Rectal smooth muscle tissue (tissue), 1 donor: ENCODE measurements at regions not wholly inside any gene's neighbourhood (a gene's known extent, or its start where the extent isn't known, plus 50 kb on each side); places are given as distances from the start of the nearest gene placed in this dataset.
A peak's percentile ranks its signal among the peaks of the same experiment; 100 is the strongest.

Source experiments
- H3K27ac ChIP-seq: one replicate; pipeline ENCODE4 v1.7.0; 2013; ENCODE audit warnings: low read depth, low read length, inconsistent platforms
- H3K27me3 ChIP-seq: one replicate; pipeline ENCODE4 v1.7.0; 2013; ENCODE audit warnings: low read length; ENCODE audit not compliant: control insufficient read depth, insufficient read depth
- H3K36me3 ChIP-seq: one replicate; pipeline ENCODE4 v1.7.0; 2013; ENCODE audit warnings: low read length; ENCODE audit not compliant: control insufficient read depth, insufficient read depth
- H3K4me1 ChIP-seq: one replicate; pipeline ENCODE4 v1.7.0; 2013; ENCODE audit warnings: low read length; ENCODE audit not compliant: control insufficient read depth, insufficient read depth
- H3K4me3 ChIP-seq: one replicate; pipeline ENCODE4 v1.7.0; 2013; ENCODE audit warnings: low read length
- H3K9ac ChIP-seq: one replicate; pipeline ENCODE4 v1.7.0; 2013; ENCODE audit warnings: low read length

GRCh38 chr2:67658820-67659219, 261.7 kb downstream of the ETAA1 start:
- no peak overlapping the region for H3K9ac ChIP-seq
- no peaks in the 10 kb centered on the region for H3K27me3 ChIP-seq
- no peak overlapping the region for H3K27ac ChIP-seq
- no peak overlapping the region for H3K4me3 ChIP-seq
- H3K4me1 ChIP-seq = peaks cover 2% of the 10 kb centered on the region
- H3K36me3 ChIP-seq = no peaks in the 10 kb centered on the region

GRCh38 chr2:67660015-67660602, 263.0 kb downstream of the ETAA1 start:
- no peak overlapping the region for H3K9ac ChIP-seq
- peaks cover 2% of the 10 kb centered on the region for H3K4me1 ChIP-seq
- H3K27ac ChIP-seq = no peak overlapping the region
- no peak overlapping the region for H3K4me3 ChIP-seq
- no peaks in the 10 kb centered on the region for H3K36me3 ChIP-seq
- no peaks in the 10 kb centered on the region for H3K27me3 ChIP-seq

GRCh38 chr2:67660871-67661270, 263.7 kb downstream of the ETAA1 start:
- no peaks in the 10 kb centered on the region for H3K36me3 ChIP-seq
- H3K27ac ChIP-seq = no peak overlapping the region
- H3K9ac ChIP-seq = no peak overlapping the region
- no peak overlapping the region for H3K4me3 ChIP-seq
- H3K27me3 ChIP-seq = no peaks in the 10 kb centered on the region
- H3K4me1 ChIP-seq = peaks cover 2% of the 10 kb centered on the region

- no peaks in the 10 kb centered on the region for H3K27me3 ChIP-seq
- H3K36me3 ChIP-seq = no peaks in the 10 kb centered on the region
- H3K4me1 ChIP-seq = peaks cover 8% of the 10 kb centered on the region
- H3K9ac ChIP-seq = no peak overlapping the region
- no peak overlapping the region for H3K4me3 ChIP-seq
- no peak overlapping the region for H3K27ac ChIP-seq
Measured at GRCh38 chr2:67662222-67662621, 265.1 kb downstream of the ETAA1 start.

GRCh38 chr2:67663776-67664175, 266.6 kb downstream of the ETAA1 start:
- no peak overlapping the region for H3K27ac ChIP-seq
- peaks cover 10% of the 10 kb centered on the region for H3K4me1 ChIP-seq
- no peak overlapping the region for H3K9ac ChIP-seq
- H3K36me3 ChIP-seq = no peaks in the 10 kb centered on the region
- H3K27me3 ChIP-seq = no peaks in the 10 kb centered on the region
- H3K4me3 ChIP-seq = no peak overlapping the region

- Histone ChIP-seq H3K4me1 (peaks cover 8% of the 10 kb centered on the region), H3K27ac (peak overlapping the region; percentile 12), H3K36me3 (no peaks in the 10 kb centered on the region), H3K27me3 (no peaks in the 10 kb centered on the region), H3K9ac (no peak overlapping the region), H3K4me3 (no peak overlapping the region)
Measured at GRCh38 chr2:67666386-67667053, 269.4 kb downstream of the ETAA1 start.

DNA sequence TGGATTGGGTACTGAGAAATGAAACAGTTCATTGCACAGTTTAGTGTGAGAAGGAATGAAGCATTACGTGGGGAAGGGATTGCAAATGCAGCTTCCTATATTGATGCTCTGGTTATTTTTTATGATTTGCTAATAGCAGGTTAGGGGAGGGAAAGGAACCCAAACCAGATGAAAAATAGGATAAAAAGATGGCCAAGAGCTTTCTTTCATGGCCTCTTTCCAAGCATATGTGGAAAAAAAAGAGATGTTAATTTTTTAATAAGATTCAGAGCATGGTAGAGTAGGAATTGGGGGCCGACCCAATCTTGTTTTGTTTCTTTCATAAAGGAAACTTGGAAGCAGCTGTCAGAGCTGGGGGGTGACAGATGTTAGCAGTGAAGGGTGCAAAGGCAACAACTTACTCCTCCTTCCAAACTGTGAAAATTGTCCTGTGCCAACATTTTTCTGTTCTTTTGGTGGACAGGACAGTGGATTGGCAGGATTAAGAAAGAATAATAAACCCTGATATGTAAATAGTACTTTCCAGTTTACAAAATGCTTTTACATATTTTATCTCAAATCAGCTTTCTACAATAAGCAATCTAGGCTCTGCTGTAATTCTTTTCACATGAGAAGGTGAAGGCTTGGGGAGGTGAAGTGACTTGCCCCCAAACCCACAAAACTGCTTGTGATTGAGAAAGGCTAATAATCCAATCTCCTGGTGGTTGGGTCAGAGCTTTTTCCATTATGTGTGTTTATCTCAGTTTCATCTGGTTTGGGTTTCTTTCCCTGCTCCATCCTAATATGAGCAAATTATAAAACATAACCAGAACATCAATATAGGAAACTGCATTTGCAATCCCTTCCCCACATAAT, 270.1 kb downstream of the ETAA1 start:
- Histone ChIP-seq H3K9ac (no peak overlapping the region), H3K4me1 (peaks cover 8% of the 10 kb centered on the region), H3K36me3 (no peaks in the 10 kb centered on the region), H3K27ac (no peak overlapping the region), H3K4me3 (no peak overlapping the region), H3K27me3 (no peaks in the 10 kb centered on the region)

DNA sequence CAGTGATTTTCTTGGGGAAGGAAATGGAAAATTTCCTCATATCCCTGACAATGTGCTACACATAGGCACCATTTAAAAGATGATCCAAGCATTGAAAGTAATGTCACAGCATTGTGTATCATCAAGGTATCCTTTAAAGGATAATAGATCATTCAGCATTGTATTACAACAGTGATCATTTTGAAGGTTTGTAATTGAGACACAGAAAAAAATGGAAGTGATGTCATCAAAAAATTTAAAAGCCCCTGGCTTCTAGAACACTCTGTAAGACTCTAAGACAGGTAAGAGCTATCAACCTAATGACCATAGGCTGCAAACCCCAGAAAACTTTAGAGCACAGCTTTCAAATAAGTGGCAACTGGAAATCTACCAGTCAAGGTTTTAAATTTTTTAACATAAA, 271.4 kb downstream of the ETAA1 start:
- H3K4me1 ChIP-seq = peaks cover 8% of the 10 kb centered on the region
- no peak overlapping the region for H3K4me3 ChIP-seq
- no peak overlapping the region for H3K27ac ChIP-seq
- H3K9ac ChIP-seq = no peak overlapping the region
- no peaks in the 10 kb centered on the region for H3K36me3 ChIP-seq
- H3K27me3 ChIP-seq = no peaks in the 10 kb centered on the region

GRCh38 chr2:67669168-67669567, 272.0 kb downstream of the ETAA1 start:
- H3K36me3 ChIP-seq = no peaks in the 10 kb centered on the region
- H3K27me3 ChIP-seq = no peaks in the 10 kb centered on the region
- H3K27ac ChIP-seq = no peak overlapping the region
- H3K9ac ChIP-seq = no peak overlapping the region
- no peak overlapping the region for H3K4me3 ChIP-seq
- peaks cover 8% of the 10 kb centered on the region for H3K4me1 ChIP-seq

GRCh38 chr2:67669766-67670165, 272.6 kb downstream of the ETAA1 start:
- peaks cover 8% of the 10 kb centered on the region for H3K4me1 ChIP-seq
- no peaks in the 10 kb centered on the region for H3K27me3 ChIP-seq
- no peak overlapping the region for H3K27ac ChIP-seq
- H3K9ac ChIP-seq = no peak overlapping the region
- no peak overlapping the region for H3K4me3 ChIP-seq
- no peaks in the 10 kb centered on the region for H3K36me3 ChIP-seq

DNA sequence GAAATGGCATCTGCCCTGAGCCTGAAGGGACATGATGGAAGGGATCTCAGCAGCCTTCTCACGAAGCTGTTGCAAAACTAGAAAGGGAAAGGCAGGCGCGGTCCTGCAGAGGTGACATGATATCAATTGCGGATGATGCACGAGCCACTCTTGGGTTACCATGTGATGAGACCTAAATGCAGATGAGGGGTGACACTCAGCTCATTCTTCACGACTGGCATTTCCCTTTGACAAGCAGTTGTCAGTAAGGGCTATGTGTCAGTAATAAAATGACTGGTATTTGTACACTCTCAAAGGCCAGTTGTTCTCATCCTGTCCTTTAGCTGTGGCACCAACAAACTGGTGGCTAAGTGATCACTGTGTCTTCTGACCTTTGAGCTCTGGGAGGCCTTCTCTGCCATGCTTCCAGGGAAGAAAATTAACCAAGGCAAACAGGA, 273.6 kb downstream of the ETAA1 start:
- Histone ChIP-seq H3K9ac (no peak overlapping the region), H3K4me3 (no peak overlapping the region), H3K27ac (no peak overlapping the region), H3K4me1 (peaks cover 8% of the 10 kb centered on the region), H3K36me3 (no peaks in the 10 kb centered on the region), H3K27me3 (no peaks in the 10 kb centered on the region)

DNA sequence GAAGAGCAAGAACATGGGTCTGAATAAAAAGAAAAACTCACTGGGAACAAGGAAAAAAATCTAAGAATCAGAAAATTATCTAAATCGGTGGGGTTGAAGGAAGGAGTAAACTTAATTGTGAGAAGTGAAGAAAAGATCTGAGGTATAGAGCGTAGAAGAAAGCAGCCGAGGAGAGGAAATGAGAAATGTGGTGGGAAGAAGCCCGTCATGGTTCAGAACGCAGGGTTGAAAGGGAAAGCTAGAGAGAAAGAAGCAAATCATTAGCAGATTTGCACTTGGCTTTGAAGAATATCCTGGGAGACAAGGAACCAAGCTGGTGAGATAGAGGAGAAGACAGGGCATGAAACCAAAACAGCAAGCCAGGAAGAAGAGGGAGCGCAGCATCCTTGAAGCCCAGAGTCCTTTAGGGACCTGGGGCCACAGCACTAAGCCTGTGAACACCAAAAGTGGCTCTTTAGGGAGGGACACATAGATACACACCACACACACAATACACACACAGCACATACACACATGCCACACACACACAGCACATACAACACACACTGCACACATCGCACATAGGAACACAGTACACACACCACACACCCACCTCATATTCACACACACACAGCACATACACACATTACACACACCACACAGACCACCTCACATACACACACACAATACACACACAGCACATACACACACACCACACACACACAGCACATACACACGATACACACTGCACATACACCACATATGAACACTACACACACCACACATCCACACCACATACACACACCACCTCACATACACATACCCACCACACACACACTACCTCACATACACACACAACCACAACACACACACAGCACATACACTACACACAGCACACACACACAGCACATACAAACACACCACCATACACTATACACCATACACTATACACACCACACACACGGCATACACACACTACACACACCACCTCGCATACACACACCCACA, 274.6 kb downstream of the ETAA1 start:
- H3K36me3 ChIP-seq = no peaks in the 10 kb centered on the region
- H3K4me1 ChIP-seq = peaks cover 2% of the 10 kb centered on the region
- no peak overlapping the region for H3K4me3 ChIP-seq
- H3K27ac ChIP-seq = no peak overlapping the region
- H3K27me3 ChIP-seq = no peaks in the 10 kb centered on the region
- no peak overlapping the region for H3K9ac ChIP-seq
